Activated T-helper 2 cell treated with anti-CD3 and anti-CD28 coated beads, Interferon-gamma antibody, Interleukin-2, Interleukin-4, amounts not matched to agents 10 μg/mL and 5 μg/mL and 100 μg/mL, durations not matched to agents 14 hours and 24 hours and 36 hours (primary cell): ENCODE measurements at regions not wholly inside any gene's neighbourhood (a gene's known extent, or its start where the extent isn't known, plus 50 kb on each side); places are given as distances from the start of the nearest gene placed in this dataset.

Experiments used
- DNase-seq: peaks from one replicate; pipeline ENCODE4 v3.0.0; 2021; ENCODE audit warnings: low spot score
- H3K27ac Mint-ChIP-seq: one replicate; pipeline ENCODE4 v1.8.0; 2021; ENCODE audit warnings: mixed read lengths
- H3K27me3 Mint-ChIP-seq: one replicate; pipeline ENCODE4 v1.8.0; 2021; ENCODE audit warnings: low read depth, mixed read lengths
- H3K36me3 Mint-ChIP-seq: one replicate; pipeline ENCODE4 v1.8.0; 2021; ENCODE audit warnings: low read depth, mixed read lengths
- H3K4me1 Mint-ChIP-seq: one replicate; pipeline ENCODE4 v1.8.0; 2021; ENCODE audit warnings: low read depth, mixed read lengths
- H3K4me3 Mint-ChIP-seq: one replicate; pipeline ENCODE4 v1.8.0; 2021; ENCODE audit warnings: low read depth, mild to moderate bottlenecking, moderate library complexity, mixed read lengths
- H3K9me3 Mint-ChIP-seq: one replicate; pipeline ENCODE4 v1.8.0; 2021; ENCODE audit warnings: mixed read lengths
- intact Hi-C: fragments of 100-400 bp; cut with micrococcal nuclease; formaldehyde crosslinking; loops from one replicate; pipeline ENCODE4 v1.15.1; 2023

DNA sequence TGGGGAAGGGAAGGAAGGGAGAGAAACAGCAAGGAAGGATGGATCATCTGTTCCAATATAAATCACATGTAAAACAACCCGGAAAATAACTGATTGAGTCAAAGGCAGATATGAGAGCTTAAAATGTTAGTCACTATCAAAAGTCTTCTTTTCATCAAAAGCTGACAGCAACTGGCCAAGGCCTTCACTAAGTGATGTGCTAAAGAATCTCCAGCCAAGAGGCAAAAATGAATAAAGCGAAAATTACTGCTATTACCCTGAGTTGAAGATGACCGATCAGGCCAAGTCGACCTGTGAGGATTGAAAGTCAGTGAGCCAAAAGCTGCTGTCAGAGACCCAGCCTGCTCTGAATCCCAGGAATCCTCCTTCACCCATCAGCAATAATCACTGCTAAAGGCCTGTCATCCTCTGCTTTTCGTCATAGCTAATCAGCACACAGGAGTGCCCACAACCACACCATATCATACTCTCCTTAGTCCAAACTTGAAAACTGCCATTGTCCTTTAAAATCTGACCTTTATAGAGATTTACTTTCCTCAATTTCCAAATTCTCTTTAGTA lies 736.9 kb downstream of the TLE1 start:
- H3K4me3 Mint-ChIP-seq: no peak overlapping the region
- no peak overlapping the region for H3K27ac Mint-ChIP-seq
- intact Hi-C loops: no loop called here
- no peaks in the 10 kb centered on the region for H3K36me3 Mint-ChIP-seq
- no peak for DNase-seq
- no peaks in the 10 kb centered on the region for H3K27me3 Mint-ChIP-seq
- H3K9me3 Mint-ChIP-seq: peaks cover 5% of the 10 kb centered on the region
- no peaks in the 10 kb centered on the region for H3K4me1 Mint-ChIP-seq

- H3K27ac Mint-ChIP-seq: no peak overlapping the region
- H3K9me3 Mint-ChIP-seq: peaks cover 5% of the 10 kb centered on the region
- no peak overlapping the region for H3K4me3 Mint-ChIP-seq
- H3K4me1 Mint-ChIP-seq: no peaks in the 10 kb centered on the region
- no peaks in the 10 kb centered on the region for H3K36me3 Mint-ChIP-seq
- intact Hi-C loops: no loop called here
- H3K27me3 Mint-ChIP-seq: no peaks in the 10 kb centered on the region
- DNase-seq: no peak
These were observed 737.7 kb downstream of the TLE1 start for GRCh38 chr9:80951675-80952074.

- intact Hi-C loops: no loop called here
- Mint-ChIP-seq H3K27ac (no peak overlapping the region), H3K27me3 (no peaks in the 10 kb centered on the region), H3K4me3 (no peak overlapping the region), H3K4me1 (no peaks in the 10 kb centered on the region), H3K36me3 (no peaks in the 10 kb centered on the region), H3K9me3 (peaks cover 5% of the 10 kb centered on the region)
- no peak for DNase-seq
These were observed 740.5 kb downstream of the TLE1 start for GRCh38 chr9:80948876-80949275.

DNA sequence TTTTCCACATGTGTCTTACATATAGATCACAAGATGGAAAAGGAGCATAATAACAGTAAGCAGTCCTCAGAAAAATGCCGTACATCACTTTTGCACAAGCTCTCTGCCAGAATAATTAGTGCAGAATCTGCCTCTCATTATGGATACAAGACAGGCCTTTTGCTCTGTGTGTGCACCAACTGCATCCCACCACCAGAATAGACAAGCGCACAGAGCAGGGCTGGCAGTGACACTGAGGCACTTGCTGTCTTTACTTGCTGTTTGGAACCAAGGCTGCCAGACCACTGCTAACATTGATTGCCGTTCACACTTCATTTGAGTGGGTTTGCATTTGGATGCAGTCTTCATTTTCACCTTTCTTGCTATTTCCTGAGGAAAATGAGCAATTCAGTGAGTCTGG lies 741.3 kb downstream of the TLE1 start:
- intact Hi-C loops: no loop called here
- Mint-ChIP-seq H3K36me3 (no peaks in the 10 kb centered on the region), H3K27me3 (no peaks in the 10 kb centered on the region), H3K27ac (no peak overlapping the region), H3K4me3 (no peak overlapping the region), H3K9me3 (peaks cover 5% of the 10 kb centered on the region), H3K4me1 (no peaks in the 10 kb centered on the region)
- DNase-seq: no peak

GRCh38 chr9:80946496-80947170 lies 742.7 kb downstream of the TLE1 start:
- Mint-ChIP-seq H3K9me3 (peaks cover 5% of the 10 kb centered on the region), H3K4me3 (no peak overlapping the region), H3K27ac (no peak overlapping the region), H3K27me3 (no peaks in the 10 kb centered on the region), H3K36me3 (no peaks in the 10 kb centered on the region), H3K4me1 (no peaks in the 10 kb centered on the region)
- intact Hi-C loops: no loop called here
- DNase-seq: no peak

GRCh38 chr9:80945436-80945835 lies 743.9 kb downstream of the TLE1 start:
- no peaks in the 10 kb centered on the region for H3K36me3 Mint-ChIP-seq
- H3K4me3 Mint-ChIP-seq: no peak overlapping the region
- no peak for DNase-seq
- H3K4me1 Mint-ChIP-seq: no peaks in the 10 kb centered on the region
- H3K27ac Mint-ChIP-seq: no peak overlapping the region
- no peaks in the 10 kb centered on the region for H3K27me3 Mint-ChIP-seq
- intact Hi-C loops: no loop called here
- H3K9me3 Mint-ChIP-seq: peaks cover 6% of the 10 kb centered on the region

- no peak for DNase-seq
- Mint-ChIP-seq H3K36me3 (no peaks in the 10 kb centered on the region), H3K27ac (no peak overlapping the region), H3K27me3 (no peaks in the 10 kb centered on the region), H3K4me3 (no peak overlapping the region), H3K4me1 (no peaks in the 10 kb centered on the region), H3K9me3 (peaks cover 21% of the 10 kb centered on the region)
- intact Hi-C loops: no loop called here
These were observed 751.7 kb downstream of the TLE1 start for GRCh38 chr9:80937645-80938044.

DNA sequence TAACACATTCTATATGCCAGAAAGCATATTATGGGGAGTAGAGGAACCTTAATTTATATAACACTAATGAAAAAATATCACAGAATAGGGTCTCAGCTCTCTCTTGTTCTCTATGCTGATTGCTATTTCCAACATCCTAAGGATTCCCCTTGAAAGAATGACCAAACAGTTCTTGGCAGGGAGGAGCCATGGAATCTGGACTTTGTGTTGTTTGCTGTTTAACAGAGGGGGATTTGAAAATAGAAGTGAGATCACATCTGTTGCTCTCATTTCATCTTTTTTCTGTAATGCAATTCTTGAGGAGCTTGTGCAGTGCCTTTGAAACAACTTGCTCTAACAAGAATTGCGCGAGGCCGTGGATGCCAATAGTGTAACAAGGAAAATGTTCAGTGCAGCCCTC lies 755.3 kb downstream of the TLE1 start:
- Mint-ChIP-seq H3K36me3 (no peaks in the 10 kb centered on the region), H3K27me3 (no peaks in the 10 kb centered on the region), H3K4me1 (no peaks in the 10 kb centered on the region), H3K4me3 (no peak overlapping the region), H3K27ac (no peak overlapping the region), H3K9me3 (peaks cover 22% of the 10 kb centered on the region)
- DNase-seq: no peak
- intact Hi-C loops: no loop called here

GRCh38 chr9:80932947-80933780 lies 756.2 kb downstream of the TLE1 start:
- Mint-ChIP-seq H3K27ac (no peak overlapping the region), H3K27me3 (no peaks in the 10 kb centered on the region), H3K4me1 (no peaks in the 10 kb centered on the region), H3K9me3 (peaks cover 22% of the 10 kb centered on the region), H3K36me3 (no peaks in the 10 kb centered on the region), H3K4me3 (no peak overlapping the region)
- no peak for DNase-seq
- intact Hi-C loops: no loop called here

- intact Hi-C loops: no loop called here
- Mint-ChIP-seq H3K27ac (no peak overlapping the region), H3K36me3 (no peaks in the 10 kb centered on the region), H3K27me3 (no peaks in the 10 kb centered on the region), H3K4me1 (no peaks in the 10 kb centered on the region), H3K9me3 (peaks cover 23% of the 10 kb centered on the region), H3K4me3 (no peak overlapping the region)
- no peak for DNase-seq
These were observed 757.2 kb downstream of the TLE1 start for GRCh38 chr9:80932181-80932580.

GRCh38 chr9:80931163-80931562 lies 758.2 kb downstream of the TLE1 start:
- intact Hi-C loops: no loop called here
- DNase-seq: no peak
- H3K4me3 Mint-ChIP-seq: no peak overlapping the region
- H3K27ac Mint-ChIP-seq: no peak overlapping the region
- H3K4me1 Mint-ChIP-seq: no peaks in the 10 kb centered on the region
- H3K36me3 Mint-ChIP-seq: no peaks in the 10 kb centered on the region
- no peaks in the 10 kb centered on the region for H3K27me3 Mint-ChIP-seq
- H3K9me3 Mint-ChIP-seq: peaks cover 26% of the 10 kb centered on the region

GRCh38 chr9:80928697-80929096 lies 760.6 kb downstream of the TLE1 start:
- no peaks in the 10 kb centered on the region for H3K36me3 Mint-ChIP-seq
- H3K27ac Mint-ChIP-seq: no peak overlapping the region
- H3K9me3 Mint-ChIP-seq: peaks cover 20% of the 10 kb centered on the region
- H3K4me3 Mint-ChIP-seq: no peak overlapping the region
- H3K27me3 Mint-ChIP-seq: no peaks in the 10 kb centered on the region
- no peak for DNase-seq
- intact Hi-C loops: no loop called here
- no peaks in the 10 kb centered on the region for H3K4me1 Mint-ChIP-seq

GRCh38 chr9:80926611-80927010 lies 762.7 kb downstream of the TLE1 start:
- Mint-ChIP-seq H3K4me3 (no peak overlapping the region), H3K4me1 (no peaks in the 10 kb centered on the region), H3K36me3 (no peaks in the 10 kb centered on the region), H3K27me3 (no peaks in the 10 kb centered on the region), H3K9me3 (peaks cover 22% of the 10 kb centered on the region), H3K27ac (no peak overlapping the region)
- intact Hi-C loops: no loop called here
- no peak for DNase-seq
